Endothelial cell of umbilical vein (primary cell): ENCODE measurements at regions not wholly inside any gene's neighbourhood (a gene's known extent, or its start where the extent isn't known, plus 50 kb on each side); places are given as distances from the start of the nearest gene placed in this dataset.

Experiments used
- BruUV-seq: library from RNA; stranded (reverse); fragments of 400-500 nt; replicated peaks from 2 replicates; lab custom pipeline; 2021; lab: Mats Ljungman, UMichigan
- CTCF ChIA-PET: fragments of 300-600, 350-600 bp; sonication (Branson Sonifier 250); formaldehyde crosslinking; loops from one replicate; lab custom pipeline; 2021; ENCODE audit warnings: antibody characterized with exemption, inconsistent platforms; lab: Charles Lee
- POLR2A ChIA-PET: fragments of 300-600, 350-600 bp; sonication (Branson Sonifier 250); formaldehyde crosslinking; loops from one replicate; lab custom pipeline; 2021; ENCODE audit warnings: antibody characterized with exemption, inconsistent platforms; lab: Charles Lee
- DNase-seq: peaks from one replicate; pipeline ENCODE4 v3.0.0-alpha.2; 2011; ENCODE audit warnings: low read depth, low spot score
- FAIRE-seq: peaks from 2 replicates; lab custom pipeline; 2011; peaks lifted over from hg19 to GRCh38; lab: Jason Lieb, UNC
- H2AFZ ChIP-seq: 2 replicates; pipeline ENCODE4 v1.6.0; 2012; ENCODE audit warnings: low read depth, low read length, control low read depth, inconsistent platforms
- H3K27ac ChIP-seq: 2 replicates; pipeline ENCODE4 v1.5.1; 2011; ENCODE audit warnings: low read depth, mild to moderate bottlenecking, control low read depth, low read length, moderate library complexity; ENCODE audit not compliant: insufficient read depth
- H3K27me3 ChIP-seq, 2 experiments: 2 replicates each; pipeline versions ENCODE4 v1.6.0 to v1.6.1; 2011; ENCODE audit warnings: low read length in 2 of 2, mixed read lengths in 1 of 2; ENCODE audit not compliant: control insufficient read depth in 2 of 2, insufficient read depth in 2 of 2
- H3K36me3 ChIP-seq, 2 experiments: 2 replicates in 1 of 2; 3 replicates in 1 of 2; pipeline ENCODE4 v1.5.1; 2011; ENCODE audit warnings: low read length in 2 of 2, mild to moderate bottlenecking in 1 of 2, moderate library complexity in 1 of 2; ENCODE audit not compliant: control insufficient read depth in 2 of 2, insufficient read depth in 2 of 2; ENCODE audit errors: extremely low read depth in 1 of 2
- H3K4me1 ChIP-seq: 3 replicates; pipeline ENCODE4 v1.5.1; 2011; ENCODE audit warnings: mild to moderate bottlenecking, low read length; ENCODE audit not compliant: control insufficient read depth, insufficient read depth; ENCODE audit errors: extremely low read depth
- H3K4me2 ChIP-seq: 2 replicates; pipeline ENCODE4 v1.6.1; 2011; ENCODE audit warnings: low read length, control low read depth, mixed read lengths; ENCODE audit not compliant: insufficient read depth
- H3K4me3 ChIP-seq, 3 experiments: fragments of 200-600 bp in 1 of 3; sonication (generic), shearing (Covaris generic) in 1 of 3; replicated peaks in 1 of 3; 2 replicates each; pipeline ENCODE4 v1.5.1; 2011 to 2016; ENCODE audit warnings: control low read depth in 3 of 3, low read length in 3 of 3, mild to moderate bottlenecking in 2 of 3, inconsistent platforms in 1 of 3, low read depth in 1 of 3, moderate library complexity in 1 of 3; ENCODE audit not compliant: insufficient read depth in 1 of 3
- H3K79me2 ChIP-seq: 2 replicates; pipeline ENCODE4 v1.6.0; 2012; ENCODE audit warnings: low read length, inconsistent platforms; ENCODE audit not compliant: control insufficient read depth, insufficient read depth
- H3K9ac ChIP-seq: replicated peaks from 2 replicates; pipeline ENCODE3; 2011; ENCODE audit warnings: low read length, control low read depth; ENCODE audit not compliant: insufficient read depth; ENCODE audit errors: extremely low read depth
- H3K9me1 ChIP-seq: replicated peaks from 3 replicates; pipeline ENCODE4 v1.6.0; 2011; ENCODE audit warnings: mild to moderate bottlenecking, low read length; ENCODE audit not compliant: control insufficient read depth, insufficient read depth; ENCODE audit errors: extremely low read depth
- H3K9me3 ChIP-seq: replicated peaks from 2 replicates; pipeline ENCODE4 v1.5.1; 2012; ENCODE audit warnings: low read length, inconsistent platforms; ENCODE audit not compliant: control insufficient read depth, insufficient read depth
- H4K20me1 ChIP-seq: replicated peaks from 2 replicates; pipeline ENCODE3; 2011; ENCODE audit warnings: mild to moderate bottlenecking, low read length; ENCODE audit not compliant: control insufficient read depth, insufficient read depth; ENCODE audit errors: extremely low read depth
- CTCF ChIP-seq, 2 donors: IDR thresholded peaks; 1 replicate in 1 of 2; 2 replicates in 1 of 2; pipeline ENCODE4 v1.5.1; 2011; ENCODE audit warnings: low read length in 2 of 2, mild to moderate bottlenecking in 2 of 2, moderate library complexity in 2 of 2, control low read depth in 1 of 2, inconsistent platforms in 1 of 2, low read depth in 1 of 2; ENCODE audit not compliant: insufficient read depth in 1 of 2; ENCODE audit errors: extremely low read depth in 1 of 2
- EZH2 ChIP-seq: IDR thresholded peaks from 2 replicates; pipeline ENCODE4 v1.6.1; 2012; ENCODE audit warnings: borderline replicate concordance, low read depth, mild to moderate bottlenecking, moderate library complexity, low read length, inconsistent platforms; ENCODE audit not compliant: severe bottlenecking
- FOS ChIP-seq: IDR thresholded peaks from 2 replicates; pipeline ENCODE4 v1.6.1; 2011; ENCODE audit warnings: mild to moderate bottlenecking, low read length, moderate library complexity, borderline replicate concordance; ENCODE audit not compliant: insufficient read depth
- GATA2 ChIP-seq: IDR thresholded peaks from 2 replicates; pipeline ENCODE4 v1.7.0; 2011; ENCODE audit warnings: low read depth, mild to moderate bottlenecking, moderate library complexity, mixed read lengths, low read length; ENCODE audit not compliant: insufficient read length, insufficient read depth
- JUN ChIP-seq: IDR thresholded peaks from 2 replicates; pipeline ENCODE4 v1.6.1; 2011; ENCODE audit warnings: borderline replicate concordance, low read depth; ENCODE audit not compliant: insufficient read length, insufficient read depth
- MAX ChIP-seq: IDR thresholded peaks from 2 replicates; pipeline ENCODE4 v1.6.1; 2011; ENCODE audit not compliant: insufficient read depth, insufficient read length
- MYC ChIP-seq: IDR thresholded peaks from one replicate; pipeline ENCODE4 v1.6.1; 2011; ENCODE audit warnings: mild to moderate bottlenecking, low read depth, low read length
- POLR2A ChIP-seq: IDR thresholded peaks from 2 replicates; pipeline ENCODE4 v1.6.1; 2012; ENCODE audit warnings: low read depth, mild to moderate bottlenecking, control low read depth, low read length
- POLR2AphosphoS5 ChIP-seq: IDR thresholded peaks from 2 replicates; pipeline ENCODE4 v1.6.1; 2012; ENCODE audit warnings: low read depth, mild to moderate bottlenecking, control low read depth, low read length, moderate library complexity; ENCODE audit not compliant: insufficient read depth
- dilution Hi-C: fragments of 300-500 bp; cut with MboI; formaldehyde crosslinking; loops from one replicate; pipeline ENCODE4 v1.15.0; 2019; ENCODE audit warnings: low sequenced_read_pairs; ENCODE audit not compliant: extremely low pct_ligation_motif_present
- intact Hi-C: fragments of 100-400 bp; cut with micrococcal nuclease; formaldehyde crosslinking; loops from one replicate; pipeline ENCODE4 v1.10.0; 2022

GRCh38 chr13:31056644-31057271 lies 104.9 kb downstream of the HSPH1 start:
- no peak for TF ChIP-seq CTCF (IDR thresholded peaks at IDR 0.05; ENCODE audit: extremely low read depth in 1 of 2, insufficient read depth in 1 of 2, low read depth in 1 of 2, low read length in 2 of 2)
- no peak for TF ChIP-seq EZH2
- TF ChIP-seq FOS = no peak
- TF ChIP-seq GATA2 = no peak
- no peak for TF ChIP-seq MAX
- TF ChIP-seq JUN = no peak
- no peak for TF ChIP-seq POLR2AphosphoS5
- no peak for TF ChIP-seq POLR2A
- no peak for TF ChIP-seq MYC
- no peaks in the 10 kb centered on the region for H4K20me1 ChIP-seq
- no peak overlapping the region for H3K27ac ChIP-seq
- intact Hi-C loops (no loop called here), dilution Hi-C loops (no loop called here)
- no peaks in the 10 kb centered on the region for H3K27me3 ChIP-seq
- BruUV-seq = no TSS peak
- H3K9ac ChIP-seq = no peak overlapping the region
- FAIRE-seq = no peak
- ChIA-PET POLR2A (no interaction called here), CTCF (interaction anchor here (0.6 to 1.7 kb wide), 6 partner anchors 8 to 367 kb away, joined by 3 to 9 read pairs (median 3); no protein-coding TSS in a partner anchor)
- no peaks in the 10 kb centered on the region for H3K4me1 ChIP-seq
- no peak overlapping the region for H3K4me2 ChIP-seq
- H3K36me3 ChIP-seq = no peaks in the 10 kb centered on the region
- no peaks in the 10 kb centered on the region for H3K9me3 ChIP-seq
- DNase-seq = no peak
- H2AFZ ChIP-seq = no peak overlapping the region
- no peaks in the 10 kb centered on the region for H3K9me1 ChIP-seq
- H3K79me2 ChIP-seq = no peaks in the 10 kb centered on the region
- no peak overlapping the region for H3K4me3 ChIP-seq
